ENCODE measurements at regions not wholly inside any gene's neighbourhood (a gene's known extent, or its start where the extent isn't known, plus 50 kb on each side); places are given as distances from the start of the nearest gene placed in this dataset.

DNA sequence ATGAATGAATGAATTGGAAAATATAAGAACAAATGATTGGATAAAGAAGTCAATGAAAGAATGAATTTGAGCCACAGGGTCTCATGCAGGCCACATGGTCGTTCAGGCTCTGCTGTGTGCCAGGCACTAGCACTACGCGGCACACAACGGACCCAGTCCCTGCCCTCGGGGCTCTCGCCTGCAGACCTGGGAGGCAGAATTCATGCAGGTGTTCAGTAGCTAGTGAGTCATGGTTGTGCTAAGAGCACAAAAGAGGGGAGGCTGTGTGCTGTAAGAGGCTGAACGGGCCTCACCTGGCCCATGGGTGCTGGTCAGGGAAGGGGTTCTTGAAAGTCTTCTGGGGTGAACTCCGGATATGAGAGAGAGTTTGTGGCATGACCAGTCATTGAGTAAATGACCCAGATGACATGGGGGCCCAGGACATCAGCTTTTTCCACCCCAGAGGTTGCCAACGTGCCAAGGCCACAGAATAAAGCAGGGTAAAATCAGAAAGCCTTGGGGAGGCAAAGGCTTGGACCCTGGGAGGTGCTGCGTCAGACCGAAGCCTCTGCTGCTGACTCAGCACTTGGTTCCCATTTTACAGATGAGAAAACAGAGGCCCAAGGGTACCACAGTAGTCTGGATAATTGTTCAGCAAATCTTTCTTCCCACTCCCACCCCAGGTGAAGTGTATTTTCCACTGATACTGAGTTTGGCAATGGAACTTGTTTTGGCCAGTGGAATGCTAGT is 264.3 kb upstream of the MVB12B start:
- TF ChIP-seq ZNF274 (IDR thresholded peaks at IDR 0.05; ENCODE audit: low read depth, low read length), result no peak
- no peak for TF ChIP-seq SUZ12 (IDR thresholded peaks at IDR 0.05; ENCODE audit: extremely low read depth, insufficient read depth, insufficient read length)

Data from NT2/D1 (cell line).